Neural cell (in vitro differentiated cells): ENCODE measurements at regions not wholly inside any gene's neighbourhood (a gene's known extent, or its start where the extent isn't known, plus 50 kb on each side); places are given as distances from the start of the nearest gene placed in this dataset.

Source experiments
- CTCF ChIP-seq: fragments of 450-650 bp; IDR thresholded peaks from 2 replicates; pipeline ENCODE4 v1.5.1; 2014; ENCODE audit warnings: antibody characterized with exemption, mild to moderate bottlenecking, moderate library complexity; ENCODE audit not compliant: poor library complexity, severe bottlenecking
- EP300 ChIP-seq: fragments of 450-650 bp; conservative IDR thresholded peaks from 2 replicates; pipeline ENCODE4 v1.6.1; 2014; ENCODE audit warnings: antibody characterized with exemption, mild to moderate bottlenecking, moderate library complexity; ENCODE audit not compliant: poor library complexity, severe bottlenecking
- RAD21 ChIP-seq: fragments of 450-650 bp; conservative IDR thresholded peaks from 2 replicates; pipeline ENCODE4 v1.6.1; 2014; ENCODE audit warnings: antibody characterized with exemption, mild to moderate bottlenecking, moderate library complexity
- TAF1 ChIP-seq: IDR thresholded peaks from 2 replicates; pipeline ENCODE4 v1.6.1; 2012; ENCODE audit warnings: low read depth

DNA sequence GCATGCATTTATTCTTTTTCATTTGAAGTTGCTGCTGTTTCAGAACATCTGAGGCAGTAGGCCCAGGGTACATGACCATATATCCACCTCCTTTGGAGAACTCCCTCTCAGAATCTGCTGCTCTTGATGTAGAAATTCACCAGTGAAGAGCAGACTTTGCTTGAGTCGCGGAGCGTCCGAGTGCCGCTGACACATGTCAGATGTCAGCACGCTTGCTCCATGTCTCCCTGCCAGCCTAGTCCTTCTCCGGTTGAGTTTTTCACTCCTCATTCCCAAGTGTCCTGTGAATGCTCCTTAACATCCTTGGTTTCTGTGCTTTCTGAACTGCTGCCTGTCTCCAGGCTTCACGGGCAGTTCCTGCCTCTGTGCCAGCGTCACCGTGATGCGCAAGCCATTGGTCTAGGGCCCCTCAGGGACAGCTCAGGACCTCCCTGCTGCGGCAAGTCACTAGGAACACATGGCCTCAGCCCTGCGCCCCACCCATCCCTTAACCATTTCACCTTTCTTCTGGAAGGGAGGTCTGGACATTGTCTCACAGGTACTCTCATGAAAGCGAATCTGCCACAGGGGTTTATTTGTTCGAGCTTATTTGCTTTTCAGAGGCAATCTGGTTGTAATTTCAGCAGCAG lies 93.1 kb upstream of the RBPJ start:
- TF ChIP-seq CTCF (no peak), EP300 (no peak), TAF1 (no peak), RAD21 (no peak)
